Heart left ventricle (tissue), 13 donors: ENCODE measurements at regions not wholly inside any gene's neighbourhood (a gene's known extent, or its start where the extent isn't known, plus 50 kb on each side); places are given as distances from the start of the nearest gene placed in this dataset.

ENCODE experiments used
- POLR2A ChIP-seq, 2 donors: fragments of 450-650 bp; IDR thresholded peaks; one replicate each; pipeline ENCODE4 v1.6.1; 2017; ENCODE audit warnings: antibody characterized with exemption in 2 of 2, mild to moderate bottlenecking in 2 of 2, moderate library complexity in 2 of 2
- TF ChIP-seq, protein P1 (sequence below), 12 donors: fragments of 200-600 bp; sonication (generic) in 4 of 12; IDR thresholded peaks; one replicate each; pipeline versions ENCODE4 v1.5.0 to v1.8.0; 2018 to 2022; ENCODE audit warnings: antibody characterized with exemption in 12 of 12, mild to moderate bottlenecking in 5 of 12
- donor health status: ischemic (EF 13 %, LVEDD 7.1; RV severe dilation, severe dysfunction).
- donor health status: DM: no; HTN: yes; CAD: no.
- donor health status: DM: no; HTN: no; CAD: no.
- donor health status: ischemic (EF 25% LVEDD 6.9; RV normal size, moderate dysfunction).
- donor health status: ischemic (EF 25% LVEDD 5.7; RV mildly dilated, moderate dysfunction).
- donor health status: ischemic (EF 35%, LVEDD 5.7; RV mildly dilated, moderate dysfunction).
- donor health status: nonischemic (EF 11% LVEDD 7.7; RV severe dilation, severe dysfunction).
- donor health status: DM: yes; HTN: yes; CAD: no.
- donor health status: PGD.
- donor health status: ischemic (EF 29% LVEDD 5.4; RV normal size, mild dysfunction).
- donor health status: nonischemic (EF 23%, LVEDD 6.1; RV moderate dilation, normal function).

DNA sequence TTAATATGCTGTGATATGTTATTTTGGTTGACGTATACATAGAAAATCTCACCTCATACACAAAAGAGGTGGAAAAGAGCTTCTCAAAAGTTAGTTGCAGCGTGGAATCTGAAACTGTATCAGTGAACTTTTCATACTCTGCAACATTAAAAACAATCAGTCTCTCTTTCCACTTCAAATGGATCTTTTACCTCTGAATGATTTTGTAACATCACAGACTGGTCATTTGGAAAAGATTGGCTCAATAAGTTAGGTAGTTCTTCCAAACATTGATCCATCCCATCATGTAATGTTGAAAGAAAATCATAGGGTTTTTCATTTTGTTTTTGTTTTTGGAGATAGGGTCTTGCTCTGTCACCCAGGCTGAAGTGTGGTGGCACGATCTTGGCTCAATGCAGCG is 131.1 kb downstream of the AHR start:
- TF ChIP-seq, protein P1, sequence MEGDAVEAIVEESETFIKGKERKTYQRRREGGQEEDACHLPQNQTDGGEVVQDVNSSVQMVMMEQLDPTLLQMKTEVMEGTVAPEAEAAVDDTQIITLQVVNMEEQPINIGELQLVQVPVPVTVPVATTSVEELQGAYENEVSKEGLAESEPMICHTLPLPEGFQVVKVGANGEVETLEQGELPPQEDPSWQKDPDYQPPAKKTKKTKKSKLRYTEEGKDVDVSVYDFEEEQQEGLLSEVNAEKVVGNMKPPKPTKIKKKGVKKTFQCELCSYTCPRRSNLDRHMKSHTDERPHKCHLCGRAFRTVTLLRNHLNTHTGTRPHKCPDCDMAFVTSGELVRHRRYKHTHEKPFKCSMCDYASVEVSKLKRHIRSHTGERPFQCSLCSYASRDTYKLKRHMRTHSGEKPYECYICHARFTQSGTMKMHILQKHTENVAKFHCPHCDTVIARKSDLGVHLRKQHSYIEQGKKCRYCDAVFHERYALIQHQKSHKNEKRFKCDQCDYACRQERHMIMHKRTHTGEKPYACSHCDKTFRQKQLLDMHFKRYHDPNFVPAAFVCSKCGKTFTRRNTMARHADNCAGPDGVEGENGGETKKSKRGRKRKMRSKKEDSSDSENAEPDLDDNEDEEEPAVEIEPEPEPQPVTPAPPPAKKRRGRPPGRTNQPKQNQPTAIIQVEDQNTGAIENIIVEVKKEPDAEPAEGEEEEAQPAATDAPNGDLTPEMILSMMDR (IDR thresholded peaks at IDR 0.05): no peak
- no peak for TF ChIP-seq POLR2A (IDR thresholded peaks at IDR 0.05)
